HG03135 (cell line): ENCODE measurements at regions not wholly inside any gene's neighbourhood (a gene's known extent, or its start where the extent isn't known, plus 50 kb on each side); places are given as distances from the start of the nearest gene placed in this dataset.

ENCODE experiments used
- ATAC-seq: cut with Tn5 transposase; IDR thresholded peaks from one replicate; pipeline ENCODE4 v1.9.1; 2021; ENCODE audit warnings: mild to moderate bottlenecking, moderate library complexity; ENCODE audit not compliant: unreplicated experiment

- no peak for ATAC-seq
These were observed 197.4 kb upstream of the IL12B start for GRCh38 chr5:159527546-159528254.

GRCh38 chr5:159531554-159532105 is 201.3 kb upstream of the IL12B start:
- no peak for ATAC-seq

GRCh38 chr5:159533197-159533596 is 202.9 kb upstream of the IL12B start:
- ATAC-seq = no peak

GRCh38 chr5:159536166-159536565 is 205.9 kb upstream of the IL12B start:
- no peak for ATAC-seq

- ATAC-seq = no peak
These were observed 206.4 kb upstream of the IL12B start for GRCh38 chr5:159536646-159537045.

- no peak for ATAC-seq
These were observed 209.4 kb upstream of the IL12B start for GRCh38 chr5:159539678-159540077.

GRCh38 chr5:159543326-159543725 is 213.0 kb upstream of the IL12B start:
- no peak for ATAC-seq

GRCh38 chr5:159545156-159545555 is 214.9 kb upstream of the IL12B start:
- ATAC-seq = no peak

- no peak for ATAC-seq
These were observed 217.3 kb upstream of the IL12B start for GRCh38 chr5:159547466-159548195.

GRCh38 chr5:159548517-159548916 is 218.2 kb upstream of the IL12B start:
- no peak for ATAC-seq

- ATAC-seq = no peak
These were observed 218.8 kb upstream of the IL12B start for GRCh38 chr5:159549046-159549445.

GRCh38 chr5:159550951-159551350 is 220.7 kb upstream of the IL12B start:
- no peak for ATAC-seq

GRCh38 chr5:159552751-159553150 is 222.5 kb upstream of the IL12B start:
- ATAC-seq = no peak

- ATAC-seq = no peak
These were observed 223.5 kb upstream of the IL12B start for GRCh38 chr5:159553792-159554191.

- ATAC-seq = no peak
These were observed 224.8 kb upstream of the IL12B start for GRCh38 chr5:159555084-159555483.

GRCh38 chr5:159559337-159559736 is 229.1 kb upstream of the IL12B start:
- ATAC-seq = no peak

- no peak for ATAC-seq
These were observed 229.8 kb upstream of the IL12B start for GRCh38 chr5:159560088-159560487.

- no peak for ATAC-seq
These were observed 233.7 kb upstream of the IL12B start for GRCh38 chr5:159564031-159564430.

GRCh38 chr5:159566832-159567231 is 236.5 kb upstream of the IL12B start:
- no peak for ATAC-seq

GRCh38 chr5:159567461-159567860 is 237.2 kb upstream of the IL12B start:
- ATAC-seq = no peak

GRCh38 chr5:159571501-159572244 is 241.4 kb upstream of the IL12B start:
- no peak for ATAC-seq
